Fibroblast of pulmonary artery (primary cell): ENCODE measurements at regions not wholly inside any gene's neighbourhood (a gene's known extent, or its start where the extent isn't known, plus 50 kb on each side); places are given as distances from the start of the nearest gene placed in this dataset.

Experiments
- DNase-seq: peaks from one replicate; pipeline ENCODE4 v3.0.0-alpha.2; 2010; ENCODE audit warnings: low read depth
- H3K4me3 ChIP-seq: replicated peaks from 2 replicates; pipeline ENCODE4 v1.5.1; 2011; ENCODE audit warnings: low read depth, mild to moderate bottlenecking, control low read depth, low read length, moderate library complexity
- CTCF ChIP-seq: IDR thresholded peaks from 2 replicates; pipeline ENCODE4 v1.5.1; 2011; ENCODE audit warnings: mild to moderate bottlenecking, control low read depth, low read length, inconsistent platforms; ENCODE audit errors: missing control alignments

DNA sequence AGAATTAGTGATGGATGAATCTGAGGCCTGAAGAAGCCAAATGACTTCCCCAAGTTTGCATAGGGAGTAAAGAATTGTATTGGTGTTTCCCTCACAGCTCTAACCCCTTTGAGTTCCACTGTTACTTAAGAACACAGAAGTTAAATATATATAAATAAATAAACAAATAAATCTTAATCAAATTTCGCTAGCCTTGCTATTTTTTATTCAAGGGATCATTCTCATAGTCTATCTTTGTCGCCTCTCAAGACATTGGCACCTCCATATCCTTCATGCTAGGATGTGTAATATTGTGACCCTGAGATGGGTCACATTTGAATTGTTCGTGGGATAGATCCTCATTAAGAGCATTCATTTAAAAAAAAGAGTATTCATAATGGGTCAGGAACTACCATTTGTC, 121.3 kb upstream of the HNMT start:
- TF ChIP-seq CTCF: no peak
- DNase-seq: no peak
- no peak overlapping the region for H3K4me3 ChIP-seq

- TF ChIP-seq CTCF: no peak
- H3K4me3 ChIP-seq: no peak overlapping the region
- DNase-seq: no peak
Measured at GRCh38 chr2:137845422-137845821, 118.9 kb upstream of the HNMT start.

- no peak for TF ChIP-seq CTCF
- no peak overlapping the region for H3K4me3 ChIP-seq
- DNase-seq: no peak
Measured at GRCh38 chr2:137846993-137847392, 117.3 kb upstream of the HNMT start.

- DNase-seq: no peak
- H3K4me3 ChIP-seq: no peak overlapping the region
- TF ChIP-seq CTCF: no peak
Measured at GRCh38 chr2:137847443-137847842, 116.8 kb upstream of the HNMT start.

- no peak for TF ChIP-seq CTCF
- H3K4me3 ChIP-seq: no peak overlapping the region
- DNase-seq: no peak
Measured at GRCh38 chr2:137857881-137858280, 106.4 kb upstream of the HNMT start.

DNA sequence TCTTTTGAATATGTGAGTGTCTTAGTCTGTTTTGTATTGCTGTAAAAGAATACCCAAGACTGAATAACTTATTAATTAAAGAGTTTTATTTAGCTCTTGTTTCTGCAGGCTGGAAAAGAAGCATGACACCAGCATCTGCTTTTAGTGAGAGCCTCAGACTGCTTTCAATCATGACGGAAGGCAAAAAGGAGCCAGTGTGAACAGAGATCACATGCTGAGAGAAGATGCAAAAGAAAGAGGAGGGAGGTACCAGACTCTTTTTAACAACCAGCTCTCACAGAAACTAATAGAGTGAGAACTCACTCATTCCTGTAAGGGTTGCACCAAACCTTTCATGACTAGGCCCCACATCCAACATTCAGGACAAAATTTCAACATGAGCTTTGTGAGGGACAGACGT, 101.6 kb upstream of the HNMT start:
- TF ChIP-seq CTCF: no peak
- H3K4me3 ChIP-seq: no peak overlapping the region
- DNase-seq: no peak

- TF ChIP-seq CTCF: peak; percentile 84
- no peak overlapping the region for H3K4me3 ChIP-seq
- DNase-seq: peak; percentile 65
Measured at GRCh38 chr2:137865954-137866540, 98.2 kb upstream of the HNMT start.
